HEK293 (cell line): ENCODE measurements at regions not wholly inside any gene's neighbourhood (a gene's known extent, or its start where the extent isn't known, plus 50 kb on each side); places are given as distances from the start of the nearest gene placed in this dataset.

Experiments used
- CTCF ChIA-PET: fragments of 350-600 bp; formaldehyde crosslinking; extraction: SDS; loops from one replicate; lab custom pipeline; 2021; ENCODE audit warnings: antibody characterized with exemption; lab: Yijun Ruan, JAX
- POLR2A ChIA-PET: fragments of 300-600 bp; formaldehyde crosslinking; extraction: SDS; loops from one replicate; lab custom pipeline; 2020; ENCODE audit warnings: antibody characterized with exemption, inconsistent platforms; lab: Yijun Ruan, JAX
- H3K27ac ChIP-seq: fragments of 200-500 bp; sonication (Bioruptor generic); 2 replicates; pipeline ENCODE4 v1.5.1; 2014; ENCODE audit warnings: low read depth, low read length, control low read depth, inconsistent platforms; ENCODE audit errors: extremely low read depth
- H3K36me3 ChIP-seq, 2 experiments: fragments of 200-500 bp in 1 of 2; sonication (Bioruptor generic) in 1 of 2; 1 replicate in 1 of 2; 2 replicates in 1 of 2; pipeline ENCODE4 v1.5.1; 2014 to 2017; ENCODE audit warnings: inconsistent platforms in 2 of 2, low read length in 2 of 2; ENCODE audit not compliant: control insufficient read depth in 2 of 2, insufficient read depth in 1 of 2
- H3K4me1 ChIP-seq: fragments of 200-500 bp; sonication (Bioruptor generic); 2 replicates; pipeline ENCODE4 v1.5.1; 2014; ENCODE audit warnings: mild to moderate bottlenecking, low read length, inconsistent platforms; ENCODE audit not compliant: control insufficient read depth, insufficient read depth
- H3K4me3 ChIP-seq: 2 replicates; pipeline ENCODE4 v1.5.1; 2011; ENCODE audit warnings: low read depth, mild to moderate bottlenecking, control low read depth, low read length, moderate library complexity
- H3K9me3 ChIP-seq: fragments of 200-500 bp; sonication (Bioruptor generic); 2 replicates; pipeline ENCODE4 v1.5.1; 2014; ENCODE audit warnings: low read depth, low read length, inconsistent platforms; ENCODE audit not compliant: control insufficient read depth, insufficient read depth
- HOXA7 ChIP-seq: sonication (generic); formaldehyde crosslinking; IDR thresholded peaks from 2 replicates; pipeline ENCODE4 v1.8.1; 2022; ENCODE audit warnings: missing genetic modification reagents, borderline replicate concordance
- IKZF3 ChIP-seq: fragments of 450-650 bp; IDR thresholded peaks from 2 replicates; pipeline ENCODE4 v1.5.0; 2018; ENCODE audit warnings: missing biosample characterization, mild to moderate bottlenecking, missing genetic modification characterization, moderate library complexity
- INSM2 ChIP-seq: fragments of 450-650 bp; formaldehyde crosslinking; IDR thresholded peaks from 2 replicates; pipeline ENCODE4 v1.5.1; 2016; ENCODE audit warnings: missing biosample characterization, missing genetic modification characterization
- KLF17 ChIP-seq: fragments of 450-650 bp; formaldehyde crosslinking; IDR thresholded peaks from 2 replicates; pipeline ENCODE4 v1.5.1; 2016; ENCODE audit warnings: missing biosample characterization, missing genetic modification characterization
- MEIS1 ChIP-seq: sonication (generic); formaldehyde crosslinking; IDR thresholded peaks from 2 replicates; pipeline ENCODE4 v1.8.1; 2022; ENCODE audit warnings: missing genetic modification reagents, mild to moderate bottlenecking, borderline replicate concordance
- PRDM4 ChIP-seq: fragments of 450-650 bp; formaldehyde crosslinking; IDR thresholded peaks from 2 replicates; pipeline ENCODE4 v1.5.1; 2017; ENCODE audit warnings: missing biosample characterization, missing genetic modification characterization
- ZBTB7A ChIP-seq: fragments of 450-650 bp; formaldehyde crosslinking; IDR thresholded peaks from 2 replicates; pipeline ENCODE4 v1.5.1; 2016; ENCODE audit warnings: low read depth, missing biosample characterization, missing genetic modification characterization
- ZEB2 ChIP-seq: fragments of 450-650 bp; formaldehyde crosslinking; IDR thresholded peaks from 2 replicates; pipeline ENCODE4 v1.5.1; 2016; ENCODE audit warnings: missing biosample characterization, missing genetic modification characterization
- ZFP37 ChIP-seq: fragments of 450-650 bp; formaldehyde crosslinking; IDR thresholded peaks from 2 replicates; pipeline ENCODE4 v1.5.1; 2016; ENCODE audit warnings: missing biosample characterization, missing genetic modification characterization
- ZNF132 ChIP-seq: fragments of 450-650 bp; formaldehyde crosslinking; IDR thresholded peaks from 2 replicates; pipeline ENCODE4 v1.5.1; 2017; ENCODE audit warnings: missing biosample characterization, missing genetic modification characterization, borderline replicate concordance
- ZNF140 ChIP-seq: fragments of 450-650 bp; formaldehyde crosslinking; IDR thresholded peaks from 2 replicates; pipeline ENCODE4 v1.5.1; 2016; ENCODE audit warnings: missing biosample characterization, missing genetic modification characterization
- ZNF169 ChIP-seq: fragments of 450-650 bp; formaldehyde crosslinking; IDR thresholded peaks from 2 replicates; pipeline ENCODE4 v1.5.1; 2016; ENCODE audit warnings: missing biosample characterization, missing genetic modification characterization
- ZNF23 ChIP-seq: fragments of 450-650 bp; formaldehyde crosslinking; IDR thresholded peaks from 2 replicates; pipeline ENCODE4 v1.5.1; 2016; ENCODE audit warnings: missing biosample characterization, missing genetic modification characterization, borderline replicate concordance
- ZNF354C ChIP-seq: fragments of 450-650 bp; formaldehyde crosslinking; IDR thresholded peaks from 2 replicates; pipeline ENCODE4 v1.5.1; 2016; ENCODE audit warnings: missing biosample characterization, missing genetic modification characterization, low read depth, borderline replicate concordance
- ZNF433 ChIP-seq: fragments of 450-650 bp; formaldehyde crosslinking; IDR thresholded peaks from 2 replicates; pipeline ENCODE4 v1.5.1; 2016; ENCODE audit warnings: missing biosample characterization, missing genetic modification characterization, low read depth
- ZNF48 ChIP-seq: fragments of 450-650 bp; formaldehyde crosslinking; IDR thresholded peaks from 2 replicates; pipeline ENCODE4 v1.5.1; 2016; ENCODE audit warnings: missing biosample characterization, missing genetic modification characterization
- ZNF510 ChIP-seq: fragments of 450-650 bp; formaldehyde crosslinking; IDR thresholded peaks from 2 replicates; pipeline ENCODE4 v1.5.1; 2018; ENCODE audit warnings: mild to moderate bottlenecking, missing genetic modification characterization, missing biosample characterization; ENCODE audit not compliant: insufficient replicate concordance
- ZNF530 ChIP-seq: fragments of 450-650 bp; formaldehyde crosslinking; IDR thresholded peaks from 2 replicates; pipeline ENCODE4 v1.5.1; 2016; ENCODE audit warnings: low read depth, missing biosample characterization, missing genetic modification characterization
- ZNF544 ChIP-seq: fragments of 450-650 bp; formaldehyde crosslinking; IDR thresholded peaks from 2 replicates; pipeline ENCODE4 v1.5.0; 2017; ENCODE audit warnings: missing biosample characterization, missing genetic modification characterization
- ZNF558 ChIP-seq: fragments of 450-650 bp; formaldehyde crosslinking; IDR thresholded peaks from 2 replicates; pipeline ENCODE4 v1.5.1; 2016; ENCODE audit warnings: missing biosample characterization, missing genetic modification characterization
- ZNF658 ChIP-seq: fragments of 450-650 bp; formaldehyde crosslinking; IDR thresholded peaks from 2 replicates; pipeline ENCODE4; 2016; ENCODE audit warnings: missing biosample characterization, missing genetic modification characterization
- ZNF692 ChIP-seq: fragments of 450-650 bp; formaldehyde crosslinking; IDR thresholded peaks from 2 replicates; pipeline ENCODE4 v1.5.1; 2016; ENCODE audit warnings: missing biosample characterization, missing genetic modification characterization
- ZNF776 ChIP-seq: fragments of 450-650 bp; formaldehyde crosslinking; IDR thresholded peaks from 2 replicates; pipeline ENCODE4 v1.5.0; 2017; ENCODE audit warnings: missing biosample characterization, missing genetic modification characterization, borderline replicate concordance

- no peak for TF ChIP-seq ZNF544 (tag by site-specific recombination)
- no peak for TF ChIP-seq ZNF48
- no peak for TF ChIP-seq INSM2
These were observed 69.0 kb upstream of the THY1 start (continued) for GRCh38 chr11:119491753-119492510.

DNA sequence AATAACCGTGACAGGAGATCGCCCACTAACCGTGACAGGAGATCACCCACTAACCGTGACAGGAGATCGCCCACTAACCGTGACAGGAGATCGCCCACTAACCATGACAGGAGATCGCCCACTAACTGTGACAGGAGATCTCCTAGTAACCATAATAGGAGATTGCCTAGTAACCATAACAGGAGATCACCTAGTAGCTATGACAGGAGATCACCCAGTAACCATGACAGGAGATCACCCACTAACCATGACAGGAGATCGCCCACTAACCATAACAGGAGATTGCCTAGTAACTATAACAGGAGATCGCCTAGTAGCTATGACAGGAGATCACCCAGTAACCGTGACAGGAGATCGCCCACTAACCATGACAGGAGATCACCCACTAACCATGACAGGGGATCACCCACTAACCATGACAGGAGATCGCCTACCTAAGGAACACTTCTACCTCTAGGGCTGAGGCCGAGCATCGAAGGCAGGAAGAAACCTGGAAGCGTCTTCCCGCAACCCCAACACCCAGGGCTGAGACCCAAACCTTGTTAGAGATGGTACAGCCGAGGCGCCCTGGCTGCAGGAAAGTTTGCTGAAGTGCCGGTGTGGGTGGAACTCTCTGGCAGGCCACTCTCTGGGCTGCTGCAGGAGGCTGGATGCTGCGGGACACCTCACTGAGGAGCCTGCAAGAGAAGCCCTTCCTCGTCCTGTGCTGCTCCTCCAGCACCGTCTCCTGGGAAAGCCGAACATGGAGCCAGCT, 67.5 kb upstream of the THY1 start:
- Histone ChIP-seq H3K36me3 (no peaks in the 10 kb centered on the region), H3K9me3 (no peaks in the 10 kb centered on the region), H3K4me1 (no peaks in the 10 kb centered on the region), H3K27ac (no peak overlapping the region), H3K4me3 (no peak overlapping the region)
- ChIA-PET CTCF (interaction anchor here (0.7 kb wide), 1 partner anchor 739 kb away, joined by 3 read pairs; no protein-coding TSS in a partner anchor), POLR2A (no interaction called here)
- no peak for TF ChIP-seq MEIS1 (CRISPR knock-in tag)
- no peak for TF ChIP-seq ZBTB7A (tag by site-specific recombination)
- no peak for TF ChIP-seq ZEB2 (tag by site-specific recombination)
- no peak for TF ChIP-seq ZNF354C
- no peak for TF ChIP-seq ZNF140 (tag by site-specific recombination)
- TF ChIP-seq ZNF692 (tag by site-specific recombination), result no peak
- TF ChIP-seq ZNF169, result no peak
- TF ChIP-seq ZNF658 (tag by site-specific recombination), result no peak
- TF ChIP-seq ZNF776 (tag by site-specific recombination), result no peak
- TF ChIP-seq KLF17, result no peak
- TF ChIP-seq ZFP37 (tag by site-specific recombination), result no peak
- no peak for TF ChIP-seq ZNF23 (tag by site-specific recombination)

DNA sequence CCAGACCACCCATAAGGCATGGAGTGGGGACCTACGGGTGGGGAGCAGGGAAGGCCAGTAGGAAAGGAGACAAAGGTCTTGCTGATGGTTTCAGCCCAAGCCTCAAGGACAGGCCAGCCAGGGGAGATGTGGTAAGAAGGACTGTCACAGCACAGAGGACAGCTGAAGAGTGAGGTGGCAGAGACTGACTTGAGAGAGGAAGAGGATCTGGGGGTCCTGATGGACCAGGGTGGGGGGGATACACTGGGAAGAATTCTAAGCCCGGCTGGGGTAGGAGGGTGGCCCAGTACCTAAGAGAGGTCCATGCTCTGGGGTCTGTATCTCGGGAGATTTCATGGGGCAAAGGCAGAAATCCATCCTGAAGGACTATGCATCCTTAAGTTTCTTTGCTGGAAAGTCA, 66.1 kb upstream of the THY1 start:
- TF ChIP-seq ZNF510 (no peak), PRDM4 (no peak), ZNF530 (tag by site-specific recombination) (no peak), ZNF132 (tag by site-specific recombination) (no peak), HOXA7 (no peak), ZNF558 (tag by site-specific recombination) (no peak), ZNF433 (tag by site-specific recombination) (no peak), IKZF3 (tag by site-specific recombination) (no peak)
- POLR2A ChIA-PET, result no interaction called here
- no peaks in the 10 kb centered on the region for H3K36me3 ChIP-seq
- CTCF ChIA-PET, result no interaction called here
- H3K4me3 ChIP-seq, result no peak overlapping the region
- no peak overlapping the region for H3K27ac ChIP-seq
- no peaks in the 10 kb centered on the region for H3K9me3 ChIP-seq
- no peaks in the 10 kb centered on the region for H3K4me1 ChIP-seq
